HG03060 (cell line): ENCODE measurements at regions not wholly inside any gene's neighbourhood (a gene's known extent, or its start where the extent isn't known, plus 50 kb on each side); places are given as distances from the start of the nearest gene placed in this dataset.
"Not testable (repeated sequence)": the region's sequence is repeated elsewhere in the genome, so short reads cannot be mapped to it uniquely, and the experiment has no call there.

Experiments used
- ATAC-seq: cut with Tn5 transposase; IDR thresholded peaks from one replicate; pipeline ENCODE4 v1.9.1; 2021; ENCODE audit warnings: low read depth, moderate number of reproducible peaks; ENCODE audit not compliant: unreplicated experiment

DNA sequence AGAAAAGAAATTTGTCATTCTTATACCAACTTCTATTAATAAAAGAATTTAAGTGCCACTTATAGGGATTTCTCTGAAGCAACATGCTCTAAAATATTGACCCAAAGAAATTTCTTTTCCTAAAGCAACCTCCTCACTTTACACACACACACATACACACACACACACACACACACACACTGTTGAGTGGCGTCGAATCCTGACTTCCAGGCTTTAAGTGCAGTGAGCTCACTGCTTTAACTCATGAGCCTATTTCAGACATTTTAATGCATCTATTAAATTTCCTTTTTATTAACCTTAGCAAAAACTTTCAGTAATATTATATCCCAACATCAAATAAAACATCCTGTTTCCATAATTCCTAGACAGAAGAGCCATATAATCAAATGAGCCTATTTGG, 229.1 kb upstream of the ACVR2A start:
- no peak for ATAC-seq

DNA sequence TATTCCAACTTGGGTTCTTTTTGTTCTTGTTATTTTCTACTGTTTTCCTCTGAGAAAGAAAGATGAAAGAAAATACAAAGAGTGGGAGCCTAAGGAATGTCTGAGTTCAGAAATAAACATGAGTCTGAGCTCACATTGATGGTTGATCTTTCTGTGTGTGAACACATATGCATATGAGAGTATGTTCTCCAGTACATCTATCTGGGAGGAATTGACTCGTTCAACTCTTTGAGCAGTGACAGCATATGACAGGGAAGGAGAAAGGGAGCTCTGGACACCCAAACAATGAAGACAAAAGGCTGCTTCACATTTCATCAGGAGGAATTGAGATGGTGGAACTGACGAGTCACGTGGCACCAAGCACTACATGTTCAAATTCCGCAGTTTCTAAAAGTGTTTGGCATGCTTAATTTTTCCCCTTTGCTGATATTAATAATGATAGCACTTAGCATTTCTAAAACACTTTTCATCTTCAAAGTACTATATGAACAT, 229.8 kb upstream of the ACVR2A start:
- no peak for ATAC-seq

DNA sequence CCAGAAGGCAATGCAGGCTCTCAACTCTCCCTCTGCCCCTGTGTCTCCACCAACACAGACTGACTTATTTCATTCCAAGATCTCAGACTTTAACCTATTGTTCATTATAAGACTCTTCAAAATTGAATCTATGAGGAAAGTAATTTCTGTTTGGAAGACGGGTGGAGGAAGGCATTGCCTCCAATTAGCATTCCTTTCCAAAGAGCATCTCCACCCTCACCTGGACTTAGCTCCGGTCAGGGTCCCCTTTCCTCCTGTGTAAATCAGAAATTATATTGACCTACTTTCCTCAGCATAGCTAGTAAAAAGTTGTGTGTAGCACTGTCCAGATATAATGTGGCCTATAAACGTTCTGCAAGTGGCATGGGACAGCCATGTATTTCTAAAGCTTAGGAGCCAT, 230.4 kb upstream of the ACVR2A start:
- no peak for ATAC-seq

DNA sequence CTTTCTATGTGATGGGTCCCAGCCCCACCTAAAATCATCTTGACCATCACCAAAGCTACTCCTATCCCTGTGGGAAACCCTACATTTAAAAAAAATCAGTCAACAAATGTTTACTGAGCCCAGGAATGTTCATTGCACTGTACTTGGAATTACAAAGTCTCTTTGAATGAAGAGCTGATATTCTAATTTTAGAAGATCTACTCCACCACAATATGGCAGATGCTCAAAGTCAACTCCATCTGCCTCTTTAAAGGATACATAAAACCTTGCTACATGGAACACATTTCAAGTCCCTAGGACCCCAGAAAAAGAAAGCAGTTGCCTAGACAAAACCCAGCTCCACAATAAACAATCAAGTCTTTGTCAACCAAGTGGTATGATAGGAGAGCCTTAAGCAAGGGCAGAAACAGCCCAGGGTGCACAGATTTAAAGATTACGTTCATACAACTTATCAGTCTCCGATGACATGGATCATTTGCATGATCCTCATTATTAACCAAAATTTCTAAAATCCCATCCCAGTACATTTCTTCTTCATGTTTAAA, 234.3 kb upstream of the ACVR2A start:
- ATAC-seq, result no peak

DNA sequence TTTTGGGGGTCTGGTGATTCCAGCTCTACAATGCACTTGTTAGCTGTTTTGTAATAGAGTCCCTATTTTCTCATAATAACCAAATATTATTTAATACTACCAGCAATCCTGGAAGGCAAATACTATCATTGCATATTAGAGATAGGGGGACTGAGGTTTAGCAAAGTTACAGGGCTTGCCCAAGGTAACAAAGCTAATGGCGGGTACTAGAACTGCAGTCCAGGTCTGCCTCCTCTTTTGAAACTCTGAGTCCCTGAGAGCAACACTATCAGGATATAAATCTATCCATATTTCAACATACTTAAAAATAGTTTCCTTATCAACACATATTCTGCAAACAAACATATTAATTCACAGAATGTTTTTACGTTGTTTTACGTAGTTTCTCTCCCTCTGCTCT, 235.5 kb upstream of the ACVR2A start:
- no peak for ATAC-seq

DNA sequence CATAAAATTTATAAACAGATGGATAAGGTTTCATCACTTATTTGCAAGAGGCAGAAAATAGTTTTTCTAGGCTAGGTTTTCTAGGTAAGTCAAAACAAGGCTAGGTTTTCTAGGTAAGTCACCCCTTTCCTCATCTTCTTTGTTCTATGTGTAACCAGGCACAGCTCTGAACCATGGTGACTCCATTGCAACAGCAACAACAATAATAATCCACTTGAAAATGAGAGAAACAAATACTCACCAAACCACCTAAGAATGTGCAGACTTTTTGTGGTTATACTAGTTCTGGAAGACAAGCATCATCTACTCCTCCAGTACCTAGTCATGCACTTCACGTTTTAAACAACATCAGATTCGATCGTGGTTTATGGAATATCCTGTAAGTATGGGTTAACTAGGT, 237.4 kb upstream of the ACVR2A start:
- ATAC-seq, result no peak

DNA sequence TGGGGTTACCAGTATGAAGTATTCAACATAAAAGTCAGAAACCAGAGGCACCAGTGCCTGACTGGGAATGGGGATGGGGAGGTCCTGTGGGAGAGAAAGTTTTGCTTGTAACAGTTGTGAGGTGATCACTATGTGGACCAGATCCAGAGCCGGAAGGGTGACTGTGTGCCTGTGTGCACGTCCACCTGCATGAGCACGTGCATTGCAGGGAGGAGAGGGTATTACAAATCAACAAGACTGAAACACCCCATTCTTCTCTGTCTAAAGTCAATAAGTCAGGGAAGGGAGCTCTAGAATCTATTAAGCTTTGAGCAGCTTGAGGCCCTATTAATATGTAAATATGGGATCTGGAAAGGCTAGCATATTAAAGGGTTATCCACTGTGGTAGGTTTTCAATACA, 241.0 kb upstream of the ACVR2A start:
- no peak for ATAC-seq

DNA sequence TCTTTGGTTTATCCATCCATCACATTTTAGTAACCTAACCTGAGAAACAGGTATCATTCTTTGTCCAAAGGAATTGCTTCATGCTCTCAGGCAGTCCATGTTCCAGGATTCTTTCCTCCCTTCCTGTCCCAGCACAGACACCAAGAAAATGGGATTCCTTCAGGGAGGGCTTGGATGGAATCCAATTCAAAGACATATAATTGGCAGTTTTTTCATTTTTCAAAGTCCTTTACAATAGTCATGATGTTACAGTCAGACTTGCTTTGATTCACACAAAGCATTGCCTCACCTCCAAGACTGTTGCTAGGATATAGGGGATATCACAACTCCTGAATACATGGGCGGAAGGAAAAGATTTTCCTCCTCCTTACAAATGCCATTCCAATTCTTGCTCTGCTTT, 241.4 kb upstream of the ACVR2A start:
- ATAC-seq, result no peak

DNA sequence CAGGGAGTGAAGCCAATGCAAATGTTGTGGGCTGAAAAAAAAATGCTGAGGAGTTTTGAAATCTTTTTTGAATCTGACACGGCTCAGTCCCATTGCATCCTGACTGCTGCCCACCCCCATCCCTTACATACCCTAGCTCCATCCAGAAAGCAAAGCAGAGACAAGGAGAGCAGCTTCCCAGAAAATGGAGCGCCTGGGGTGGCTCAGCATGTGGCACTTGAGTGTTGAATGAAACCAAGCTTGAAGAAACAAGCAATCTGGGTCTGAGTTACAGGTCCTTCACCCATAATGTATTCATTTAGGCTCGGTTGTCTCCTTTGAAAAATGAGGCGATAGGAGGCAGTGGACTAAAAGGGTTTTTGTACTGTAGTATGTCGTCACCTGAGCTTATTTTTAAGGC, 244.2 kb upstream of the ACVR2A start:
- ATAC-seq, result no peak

DNA sequence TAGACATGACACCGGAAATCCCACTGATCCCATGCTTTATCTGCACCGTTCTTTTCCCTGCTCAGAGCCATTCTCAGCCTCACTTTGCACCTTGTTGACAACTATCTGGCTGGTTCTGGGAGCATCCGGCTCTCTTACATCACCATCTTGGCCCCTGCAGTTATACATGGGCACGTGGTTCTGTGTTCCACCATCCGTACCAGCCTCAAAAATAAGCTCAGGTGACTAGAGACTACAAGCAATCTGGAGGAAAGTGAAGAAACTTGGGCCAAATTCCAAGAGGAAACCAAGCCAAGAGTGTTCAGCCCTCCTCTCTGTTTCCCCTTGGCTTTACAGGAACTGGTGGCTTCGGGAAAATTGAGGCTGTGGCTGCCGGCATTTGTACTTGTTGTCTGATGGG, 244.6 kb upstream of the ACVR2A start:
- no peak for ATAC-seq

DNA sequence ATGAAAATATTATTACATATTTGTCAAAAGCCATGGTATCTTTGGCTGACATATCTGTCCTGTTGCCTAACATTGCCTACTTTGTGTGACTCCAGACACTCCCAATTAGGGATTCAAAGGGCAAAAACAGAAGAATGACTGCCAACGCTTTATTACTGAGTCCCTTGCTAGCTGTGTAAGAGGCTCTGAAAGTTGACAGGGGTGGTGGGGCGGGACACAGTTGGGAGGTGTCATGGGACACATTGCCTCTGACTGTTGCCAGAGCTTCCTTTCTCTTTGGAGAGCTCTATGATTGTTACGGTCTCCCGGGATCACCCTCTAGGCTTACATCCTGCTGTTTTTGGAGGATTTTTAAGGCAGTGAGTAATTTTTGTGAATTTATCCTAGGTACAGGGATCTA, 249.6 kb upstream of the ACVR2A start:
- no peak for ATAC-seq

DNA sequence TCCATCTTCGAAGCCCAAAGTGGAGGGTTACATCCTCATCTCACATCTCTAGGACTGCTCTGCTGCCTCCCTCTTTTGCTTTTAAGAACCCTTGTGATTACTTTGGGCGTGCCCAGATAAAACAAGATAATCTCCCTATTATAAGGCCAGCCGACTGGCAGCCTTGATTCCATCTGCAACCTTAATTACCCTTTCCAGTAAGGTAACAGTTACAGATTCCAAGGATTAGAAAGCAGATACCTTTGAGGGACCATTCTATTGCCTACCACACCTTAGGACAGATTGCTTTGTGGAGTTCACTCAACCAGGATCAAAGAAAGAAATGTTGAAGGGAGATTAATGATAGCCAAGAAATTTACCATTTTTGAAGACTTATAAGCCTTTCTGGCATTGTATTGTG, 250.8 kb upstream of the ACVR2A start:
- no peak for ATAC-seq

DNA sequence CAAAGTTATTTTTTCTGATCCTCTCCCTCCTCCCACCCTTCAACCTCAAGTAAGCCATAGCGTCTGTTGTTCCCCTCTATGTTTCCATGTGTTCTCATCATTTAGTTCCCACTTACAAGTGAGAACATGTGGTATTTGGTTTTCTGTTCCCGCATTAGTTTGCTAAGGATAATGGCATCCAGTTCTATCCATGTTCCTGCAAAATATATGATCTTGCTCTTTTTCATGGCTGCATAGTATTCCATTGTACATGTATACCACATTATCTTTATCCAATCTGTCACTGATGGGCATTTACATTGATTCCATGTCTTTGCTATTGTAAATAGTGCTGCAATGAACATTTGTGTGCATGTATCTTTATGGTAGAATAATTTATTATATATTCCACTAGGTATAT, 252.0 kb upstream of the ACVR2A start:
- ATAC-seq, result not testable (repeated sequence)

DNA sequence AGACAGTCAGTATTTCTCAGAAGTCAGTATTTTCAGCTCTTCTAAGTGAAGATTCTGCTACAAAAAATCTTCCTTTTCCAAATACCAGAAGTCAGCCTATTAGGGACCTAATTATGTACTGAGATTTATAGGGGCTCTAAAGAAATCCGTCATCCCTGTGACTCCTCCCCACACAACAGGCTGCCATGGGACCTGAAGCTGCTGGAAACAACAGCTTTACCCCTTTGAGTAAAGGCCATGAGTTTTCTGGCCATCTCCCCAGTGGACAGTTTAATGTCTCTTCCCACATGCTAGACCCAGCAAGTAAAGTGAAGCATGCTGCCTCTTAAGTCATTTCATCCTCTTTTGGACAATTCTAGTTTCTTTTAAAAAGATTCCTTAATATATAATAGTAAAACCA, 255.7 kb upstream of the ACVR2A start:
- no peak for ATAC-seq

DNA sequence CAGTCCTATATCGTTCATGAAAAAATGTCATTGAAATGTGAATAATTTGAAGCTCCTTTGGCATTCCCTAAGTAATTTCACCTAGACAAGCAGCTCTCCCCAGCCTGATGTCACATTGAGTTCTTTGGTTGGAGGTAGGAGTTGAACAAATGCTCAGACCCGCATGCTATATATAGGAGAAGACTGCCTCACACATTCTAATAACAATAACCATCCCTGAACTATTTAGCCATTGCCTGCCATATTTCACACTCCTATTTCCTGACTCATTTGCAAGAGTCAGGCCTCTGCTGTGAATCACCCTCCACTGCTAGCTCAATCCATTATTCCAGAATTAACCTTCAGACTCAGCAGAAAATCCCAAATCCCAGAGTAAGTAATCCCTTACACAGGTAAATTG, 256.6 kb upstream of the ACVR2A start:
- ATAC-seq, result no peak

DNA sequence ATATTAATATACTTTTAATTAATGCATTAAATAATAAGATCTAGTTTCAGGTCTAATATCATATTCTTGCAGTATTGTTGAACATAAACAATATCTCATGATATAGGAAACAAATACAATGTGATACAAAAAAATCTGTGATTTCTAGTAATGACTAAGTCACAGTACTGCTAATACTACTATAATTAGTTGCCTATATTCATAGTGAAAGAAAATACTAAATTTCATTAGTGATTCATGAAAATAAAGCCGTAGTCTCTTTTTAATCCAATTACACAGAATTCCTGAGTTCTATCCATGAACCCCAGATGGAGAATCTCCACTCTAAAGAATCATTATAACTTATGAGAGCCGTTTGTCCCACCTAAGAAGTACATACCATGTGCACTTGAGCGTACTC, 266.3 kb upstream of the ACVR2A start:
- no peak for ATAC-seq

DNA sequence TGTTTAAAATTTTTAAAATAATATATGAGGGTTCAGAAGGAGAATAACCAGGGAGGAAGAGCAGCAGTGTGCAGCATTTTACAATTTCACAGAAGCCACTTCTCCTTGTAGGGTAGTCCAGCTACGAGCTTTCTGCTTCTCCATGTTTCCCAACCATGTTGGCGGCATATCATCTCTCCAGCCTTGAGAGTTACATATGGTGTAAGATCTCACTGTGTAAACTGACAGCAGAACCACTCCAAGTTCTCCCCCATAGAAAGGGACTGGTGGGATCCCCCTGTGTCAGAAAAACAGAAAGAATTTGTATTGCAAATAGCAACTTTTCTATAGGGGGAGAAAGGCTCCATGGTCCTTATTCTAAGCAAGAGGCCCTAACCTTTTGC, 266.8 kb upstream of the ACVR2A start:
- no peak for ATAC-seq

DNA sequence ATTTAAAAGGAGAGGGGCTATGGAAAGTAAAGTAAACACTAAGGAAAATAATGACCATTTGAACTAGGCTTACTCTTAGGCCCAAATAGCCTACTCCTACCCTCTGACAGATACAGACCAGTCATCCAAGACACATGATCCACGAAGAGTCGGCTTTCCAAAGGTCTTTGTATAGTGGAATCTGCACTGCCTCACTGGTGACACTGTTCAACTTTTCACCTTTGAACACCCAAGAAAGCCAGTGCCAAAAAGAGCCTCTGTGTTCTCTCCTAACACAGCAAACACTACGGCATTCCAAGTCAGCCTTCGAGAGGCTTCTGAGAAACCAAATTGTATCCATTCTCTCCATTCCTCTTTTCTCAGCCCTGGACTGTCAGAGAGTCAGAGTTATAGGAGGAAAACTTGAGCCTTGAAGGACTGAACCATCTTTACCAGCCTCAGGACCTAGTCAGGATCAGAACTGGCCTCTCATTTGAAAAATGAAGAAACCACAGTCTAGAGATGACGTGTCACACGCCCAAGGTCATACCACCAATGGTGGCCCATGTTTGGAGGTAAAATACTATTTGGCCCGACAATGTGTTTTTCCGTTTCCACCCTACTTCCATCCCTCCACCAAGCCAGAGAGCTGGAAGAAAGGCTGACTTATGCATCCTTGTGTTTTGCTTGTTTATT, 267.4 kb upstream of the ACVR2A start:
- no peak for ATAC-seq

DNA sequence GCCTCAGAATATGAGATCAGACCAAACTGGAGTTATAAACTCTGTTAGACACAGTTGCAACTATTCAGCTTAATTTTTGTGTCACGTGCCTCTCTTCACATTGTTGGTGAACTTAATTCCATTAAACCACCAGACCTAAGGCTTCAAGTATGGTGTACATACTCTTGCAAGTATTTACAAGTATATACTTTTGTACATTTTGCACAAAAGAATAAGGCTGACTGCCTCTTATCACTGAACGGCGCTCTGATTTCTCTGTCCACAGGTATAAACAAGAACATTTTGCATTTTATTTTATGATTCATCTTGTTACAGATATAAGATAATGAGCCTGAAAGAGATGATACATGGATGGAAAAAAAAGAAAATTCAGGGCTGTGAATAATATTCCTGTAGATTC, 269.7 kb upstream of the ACVR2A start:
- ATAC-seq, result no peak

DNA sequence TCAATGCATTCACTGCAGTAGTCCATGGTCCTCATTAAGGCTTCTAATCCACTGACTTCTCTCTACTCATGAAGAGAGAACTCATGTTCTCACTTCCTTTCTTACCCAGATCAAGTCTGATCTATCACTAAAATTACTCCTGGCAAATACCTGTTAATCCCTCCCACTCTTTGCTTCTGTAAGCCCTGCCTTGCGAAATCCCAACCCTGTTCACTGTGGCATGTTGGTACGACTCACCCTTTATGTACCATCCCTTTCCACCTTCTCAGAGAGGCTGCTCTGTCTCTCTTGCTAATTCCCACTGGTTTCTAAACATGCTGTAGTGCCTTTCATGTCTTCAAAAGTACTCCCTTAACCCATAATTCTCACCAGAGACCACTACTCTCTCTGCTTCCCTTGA, 272.2 kb upstream of the ACVR2A start:
- no peak for ATAC-seq

DNA sequence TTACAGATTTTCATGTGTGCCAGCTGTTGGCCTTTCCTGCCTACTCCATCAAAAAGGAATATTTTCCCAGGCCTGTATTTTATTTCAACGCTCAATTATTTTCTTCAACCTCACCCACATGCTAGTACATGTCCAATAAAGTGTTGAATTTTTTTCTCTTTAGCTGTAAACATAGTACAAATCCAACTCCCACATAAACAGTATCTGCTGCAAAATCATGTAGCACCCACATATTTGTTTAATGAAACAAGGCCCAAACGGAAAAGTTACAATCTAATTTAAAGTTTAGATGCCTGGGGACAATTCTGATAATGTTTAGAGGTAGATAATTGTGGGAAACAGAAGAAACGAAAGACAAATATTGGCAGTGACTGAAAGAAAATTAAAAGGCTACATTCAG, 275.4 kb upstream of the ACVR2A start:
- no peak for ATAC-seq

DNA sequence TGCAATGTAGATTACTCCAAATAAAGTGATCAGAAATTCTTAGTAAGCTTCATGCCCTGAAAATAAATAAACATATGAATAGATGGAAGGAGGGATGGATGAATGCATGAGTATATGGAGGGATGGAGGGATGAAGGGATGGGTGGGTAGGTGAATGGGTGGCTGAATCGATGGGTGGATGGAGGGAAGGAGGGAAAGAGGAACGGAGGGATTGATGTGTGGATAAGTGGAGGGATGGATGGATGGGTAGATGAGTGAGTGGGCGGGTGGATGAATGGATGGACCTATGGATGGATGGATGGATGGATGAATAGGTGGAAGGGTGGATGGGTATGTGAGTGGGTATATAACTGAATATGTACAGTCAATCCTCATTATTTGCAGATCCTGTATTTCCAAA, 276.7 kb upstream of the ACVR2A start:
- ATAC-seq, result no peak

DNA sequence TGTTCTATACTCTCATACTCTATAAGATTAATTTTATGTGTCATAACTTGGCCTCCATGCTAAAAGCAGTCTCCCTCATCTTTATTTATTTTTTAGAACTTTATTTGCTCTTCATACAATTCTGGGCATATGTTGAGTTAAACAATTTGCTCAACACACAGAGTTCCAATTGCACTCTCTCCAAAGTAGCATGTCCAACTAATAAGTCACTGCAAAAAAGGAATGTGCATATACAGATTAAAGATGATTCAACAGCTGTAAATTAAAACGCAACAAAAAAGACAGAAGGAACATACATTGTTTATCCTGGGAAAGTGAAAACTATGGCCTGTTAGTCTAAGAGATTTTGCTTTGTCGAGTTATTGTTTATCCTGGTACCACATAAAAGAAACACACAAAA, 277.7 kb upstream of the ACVR2A start:
- no peak for ATAC-seq
